ENCODE measurements at regions not wholly inside any gene's neighbourhood (a gene's known extent, or its start where the extent isn't known, plus 50 kb on each side); places are given as distances from the start of the nearest gene placed in this dataset.
"Not testable (repeated sequence)": the region's sequence is repeated elsewhere in the genome, so short reads cannot be mapped to it uniquely, and the experiment has no call there.

- DNase-seq = no peak
Observed at GRCh38 chr2:210963386-210963785, 407.0 kb downstream of the CPS1 start.

GRCh38 chr2:210964141-210964764, 407.9 kb downstream of the CPS1 start:
- no peak for DNase-seq

- no peak for DNase-seq
Observed at GRCh38 chr2:210965472-210965871, 409.1 kb downstream of the CPS1 start.

- DNase-seq = no peak
Observed at GRCh38 chr2:210966330-210966729, 409.9 kb downstream of the CPS1 start.

GRCh38 chr2:210971431-210971830, 415.0 kb downstream of the CPS1 start:
- DNase-seq = no peak

- not testable (repeated sequence) for DNase-seq
Observed at GRCh38 chr2:210986806-210987205, 430.4 kb downstream of the CPS1 start.

GRCh38 chr2:210991107-210991506, 434.7 kb downstream of the CPS1 start:
- DNase-seq = no peak

GRCh38 chr2:210994104-210994503, 437.7 kb downstream of the CPS1 start:
- no peak for DNase-seq

- no peak for DNase-seq
Observed at GRCh38 chr2:210997373-210997772, 441.0 kb downstream of the CPS1 start.

- DNase-seq = no peak
Observed at GRCh38 chr2:210998334-210998733, 441.9 kb downstream of the CPS1 start.

- no peak for DNase-seq
Observed at GRCh38 chr2:211014376-211014775, 458.0 kb downstream of the CPS1 start.

GRCh38 chr2:211014906-211015305, 458.5 kb downstream of the CPS1 start:
- DNase-seq = no peak

GRCh38 chr2:211025089-211025488, 468.7 kb downstream of the CPS1 start:
- DNase-seq = not testable (repeated sequence)

- DNase-seq = no peak
Observed at GRCh38 chr2:211026109-211026508, 469.7 kb downstream of the CPS1 start.

- DNase-seq = no peak
Observed at GRCh38 chr2:211027976-211028375, 471.6 kb downstream of the CPS1 start.

GRCh38 chr2:211033765-211034164, 477.4 kb downstream of the CPS1 start:
- DNase-seq = no peak

- no peak for DNase-seq
Observed at GRCh38 chr2:211035548-211036185, 479.3 kb downstream of the CPS1 start.

- no peak for DNase-seq
Observed at GRCh38 chr2:211045025-211045424, 488.6 kb downstream of the CPS1 start.

GRCh38 chr2:211049321-211050018, 493.1 kb downstream of the CPS1 start:
- no peak for DNase-seq

- DNase-seq = no peak
Observed at GRCh38 chr2:211055438-211055837, 499.0 kb downstream of the CPS1 start.

GRCh38 chr2:211061612-211062296, 505.4 kb downstream of the CPS1 start:
- no peak for DNase-seq

- no peak for DNase-seq
Observed at GRCh38 chr2:211062297-211062612, 505.9 kb downstream of the CPS1 start.

GRCh38 chr2:211067029-211067428, 510.6 kb downstream of the CPS1 start:
- no peak for DNase-seq
